GM21619 (cell line): ENCODE measurements at regions not wholly inside any gene's neighbourhood (a gene's known extent, or its start where the extent isn't known, plus 50 kb on each side); places are given as distances from the start of the nearest gene placed in this dataset.
"Not testable (repeated sequence)": the region's sequence is repeated elsewhere in the genome, so short reads cannot be mapped to it uniquely, and the experiment has no call there.

Experiments
- ATAC-seq: cut with Tn5 transposase; IDR thresholded peaks from one replicate; pipeline ENCODE4 v1.9.1; 2021; ENCODE audit not compliant: unreplicated experiment

DNA sequence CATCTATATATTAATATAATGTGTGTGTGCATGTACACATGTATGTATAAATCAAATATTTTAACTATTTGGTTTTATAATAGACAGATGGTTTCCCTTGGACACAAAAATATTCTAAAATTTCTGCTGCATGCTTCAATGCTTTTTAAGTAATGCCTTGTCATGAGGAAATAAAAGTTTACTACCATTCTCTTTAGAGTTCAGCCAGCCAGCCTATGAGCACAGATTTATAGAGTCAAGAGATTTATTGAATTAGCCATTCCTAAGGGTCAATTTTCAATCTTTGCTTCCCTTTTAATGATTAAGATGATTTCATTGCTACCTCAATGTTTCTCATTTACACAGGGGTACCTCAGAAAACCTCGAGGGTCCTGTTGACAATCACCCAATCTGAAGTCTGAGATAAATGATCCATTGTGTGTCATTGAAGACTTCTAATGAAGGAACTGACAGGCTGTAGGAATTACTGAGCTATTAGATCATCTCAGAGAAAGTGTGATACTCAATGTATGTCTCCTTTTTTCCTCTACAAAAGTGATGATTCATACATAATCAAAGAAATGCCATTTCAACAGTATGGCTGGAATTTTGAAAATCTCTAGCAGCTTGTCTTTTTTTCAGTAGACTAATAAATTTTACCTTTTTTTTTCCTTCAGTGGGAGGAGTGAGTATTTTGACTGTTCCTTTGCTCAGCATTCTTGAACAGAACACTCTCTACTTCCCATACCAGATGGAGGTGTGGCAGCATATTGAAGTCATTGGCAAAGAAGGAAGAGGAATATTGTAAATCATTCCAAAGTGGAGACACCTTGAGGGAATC, 222.6 kb upstream of the PCDH18 start:
- ATAC-seq = no peak

DNA sequence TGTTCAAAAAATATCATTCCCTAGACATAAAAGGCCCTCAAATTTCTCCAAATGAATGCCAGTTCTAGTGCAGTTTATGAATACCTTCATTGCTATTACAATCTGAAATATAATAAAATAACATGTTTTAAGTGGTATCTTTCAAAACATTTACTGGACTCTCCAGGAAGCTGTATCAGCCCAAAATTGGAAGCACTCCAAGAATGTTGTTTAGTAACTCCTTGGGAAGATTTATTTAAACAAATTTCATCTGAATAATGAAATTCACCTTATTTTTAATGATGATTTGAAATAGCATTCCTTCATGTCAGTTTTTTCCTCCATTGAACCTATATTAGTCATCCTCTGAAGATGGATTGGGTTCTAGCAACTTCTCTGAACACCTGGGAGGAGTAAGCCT, 217.2 kb upstream of the PCDH18 start:
- ATAC-seq = no peak

DNA sequence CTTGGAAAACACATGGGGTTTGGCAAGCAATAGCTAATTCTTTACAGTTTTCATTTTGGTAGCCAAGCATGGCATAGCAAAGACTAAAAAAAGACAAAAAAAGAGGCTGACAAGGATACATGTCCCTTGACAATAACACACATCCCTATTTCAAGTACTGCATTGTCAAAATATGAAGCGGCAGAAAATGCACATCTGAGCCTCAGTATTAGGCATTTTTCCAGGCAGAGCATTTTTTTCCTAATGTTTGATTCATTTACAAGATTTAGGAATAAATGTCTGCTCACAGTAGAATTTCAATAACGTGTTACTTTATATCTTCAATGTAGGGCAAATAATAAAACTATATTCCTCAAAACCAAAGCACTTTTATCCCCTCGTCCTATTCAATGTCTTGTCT, 216.3 kb upstream of the PCDH18 start:
- no peak for ATAC-seq

DNA sequence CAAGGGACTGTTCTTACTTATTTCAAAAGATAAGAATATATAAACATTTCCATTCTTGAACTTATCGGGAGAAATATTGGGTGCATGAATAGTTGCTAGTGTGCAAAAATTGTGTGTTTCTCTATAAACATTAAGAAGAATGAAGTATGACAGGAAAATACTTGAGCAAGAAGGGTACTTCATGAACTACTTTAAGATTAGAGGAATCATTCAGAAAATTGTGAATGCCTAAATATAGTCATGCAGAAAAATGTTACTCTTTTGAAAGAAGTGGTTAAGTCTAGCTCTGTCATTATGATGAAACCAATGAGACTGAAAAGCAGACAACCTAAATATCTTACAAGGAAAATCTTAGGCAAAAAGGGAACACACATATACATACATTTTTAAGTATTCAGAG, 207.8 kb upstream of the PCDH18 start:
- no peak for ATAC-seq

DNA sequence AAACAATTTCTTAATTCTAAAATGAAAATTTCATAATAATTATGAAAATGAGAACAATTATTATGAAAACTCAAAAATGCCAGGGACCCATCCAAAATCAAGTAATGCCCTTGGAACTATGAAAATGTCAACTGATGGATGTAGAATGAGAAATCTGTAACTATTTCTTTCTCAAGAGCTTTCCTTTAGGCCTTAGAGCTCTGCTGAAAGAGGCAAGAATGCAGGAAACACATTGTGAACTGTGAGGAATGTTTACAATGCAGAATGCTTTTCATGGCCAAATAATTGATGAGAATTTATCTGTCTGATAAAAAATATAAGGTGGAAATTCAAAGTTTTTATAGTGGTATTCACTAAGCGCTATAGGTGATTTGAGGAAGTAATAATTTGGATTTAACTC, 207.1 kb upstream of the PCDH18 start:
- no peak for ATAC-seq

DNA sequence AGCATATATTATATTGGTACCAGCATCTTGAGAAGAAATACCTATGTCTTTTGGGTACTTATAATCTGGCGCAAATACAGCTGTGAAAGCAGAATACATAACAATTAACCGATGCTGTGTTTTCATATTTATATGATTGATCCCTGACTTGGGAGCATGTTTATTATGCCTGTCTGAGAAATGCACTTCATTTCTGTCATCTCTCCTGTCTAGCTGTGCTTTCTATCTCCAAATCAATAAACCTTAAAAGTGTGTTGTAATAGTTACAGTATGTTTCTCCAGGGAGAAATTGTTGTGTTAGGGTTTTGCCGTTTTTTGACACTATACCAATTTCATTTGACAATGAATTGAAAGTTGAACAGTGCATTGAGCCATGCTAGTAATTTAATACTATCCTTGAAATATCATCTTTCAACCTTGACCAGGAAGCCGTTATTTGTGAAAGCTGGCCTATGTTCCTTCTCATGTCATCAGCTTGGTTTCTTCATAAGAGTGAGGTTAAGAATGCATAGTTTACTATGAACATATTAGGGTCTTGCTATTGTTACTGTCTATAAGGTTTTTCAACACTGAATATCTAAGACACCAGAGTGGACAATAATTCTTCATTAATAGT, 206.2 kb upstream of the PCDH18 start:
- ATAC-seq = no peak

DNA sequence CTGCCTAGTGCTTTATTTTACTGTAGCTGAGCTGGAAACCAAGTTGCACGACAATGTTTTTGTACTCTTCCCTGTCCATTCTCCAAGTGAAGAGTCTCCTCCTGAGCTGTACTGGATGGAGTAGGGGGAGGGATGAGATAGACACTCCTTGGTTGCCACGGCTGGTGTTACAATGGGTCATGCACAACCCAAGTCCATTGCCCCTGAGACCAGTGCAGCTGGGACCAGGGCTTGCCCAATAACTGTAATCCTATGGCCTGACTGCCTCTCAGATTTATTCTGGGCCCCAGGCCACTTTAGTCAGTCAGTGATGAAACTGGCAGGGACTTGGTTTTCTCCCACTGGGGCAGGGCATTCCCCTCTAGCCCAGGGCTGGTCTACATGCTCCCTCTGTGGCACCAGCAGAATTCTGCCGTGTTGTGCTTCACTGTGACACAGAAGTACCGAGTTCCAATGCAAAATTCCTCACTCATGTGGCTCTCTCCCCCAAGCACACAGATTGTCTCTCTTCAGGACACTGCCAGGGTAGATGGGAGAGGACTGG, 203.3 kb upstream of the PCDH18 start:
- no peak for ATAC-seq

DNA sequence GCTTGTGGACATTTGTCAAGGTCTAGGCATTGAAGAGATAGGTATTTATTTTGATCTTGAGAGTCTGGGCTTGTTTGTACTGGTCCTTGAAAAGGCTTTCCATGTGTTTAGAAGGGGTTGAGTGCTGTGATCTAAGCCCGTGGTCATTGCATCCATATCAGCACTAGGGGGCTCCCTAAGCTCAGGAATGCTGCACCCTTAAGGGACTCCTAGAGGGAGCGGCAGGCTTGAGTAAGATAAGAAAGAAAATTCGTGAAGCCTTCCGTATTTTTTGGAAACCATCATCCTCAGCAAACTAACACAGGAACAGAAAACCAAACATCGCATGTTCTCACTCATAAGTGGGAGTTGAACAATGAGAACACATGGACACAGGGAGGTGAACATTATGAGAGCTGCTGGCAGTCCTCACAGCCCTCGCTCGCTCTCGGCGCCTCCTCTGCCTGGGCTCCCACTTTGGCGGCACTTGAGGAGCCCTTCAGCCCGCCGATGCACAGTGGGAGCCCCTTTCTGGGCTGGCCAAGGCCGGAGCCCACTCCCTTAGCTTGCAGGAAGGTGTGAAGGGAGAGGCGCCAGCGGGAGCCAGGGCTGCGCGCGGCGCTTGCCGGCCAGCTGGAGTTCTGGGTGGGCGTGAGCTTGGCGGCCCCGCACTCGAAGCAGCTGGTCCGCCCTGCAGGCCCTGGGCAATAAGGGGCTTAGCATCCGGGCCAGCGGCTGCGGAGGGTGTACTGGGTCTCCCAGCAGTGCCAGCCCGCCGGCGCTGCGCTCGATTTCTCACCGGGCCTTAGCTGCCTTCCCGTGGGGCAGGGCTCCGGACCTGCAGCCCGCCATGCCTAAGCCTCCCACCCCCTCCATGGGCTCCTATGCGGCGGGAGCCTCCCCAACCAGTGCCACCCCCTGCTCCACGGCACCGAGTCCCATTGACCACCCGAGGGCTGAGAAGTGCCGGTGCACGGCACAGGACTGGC, 201.2 kb upstream of the PCDH18 start:
- not testable (repeated sequence) for ATAC-seq

DNA sequence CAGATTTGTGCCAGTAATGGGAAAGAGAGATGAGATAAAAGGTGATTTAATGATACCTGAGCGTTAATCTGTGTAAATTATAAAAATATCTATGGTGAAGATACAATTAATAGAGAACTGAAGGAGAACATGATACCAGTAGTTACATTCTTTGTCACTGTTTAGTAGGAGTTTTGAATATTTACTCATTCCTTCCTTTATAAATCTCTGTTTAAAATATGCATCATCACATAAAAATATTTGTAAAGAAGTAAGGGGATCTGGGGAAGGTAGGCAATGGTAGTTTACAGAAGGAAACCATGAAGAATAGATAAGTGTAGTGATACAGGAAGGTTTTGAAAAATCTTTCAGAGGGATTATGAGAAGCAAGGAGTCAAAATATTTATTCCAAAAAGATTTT, 190.6 kb upstream of the PCDH18 start:
- no peak for ATAC-seq

DNA sequence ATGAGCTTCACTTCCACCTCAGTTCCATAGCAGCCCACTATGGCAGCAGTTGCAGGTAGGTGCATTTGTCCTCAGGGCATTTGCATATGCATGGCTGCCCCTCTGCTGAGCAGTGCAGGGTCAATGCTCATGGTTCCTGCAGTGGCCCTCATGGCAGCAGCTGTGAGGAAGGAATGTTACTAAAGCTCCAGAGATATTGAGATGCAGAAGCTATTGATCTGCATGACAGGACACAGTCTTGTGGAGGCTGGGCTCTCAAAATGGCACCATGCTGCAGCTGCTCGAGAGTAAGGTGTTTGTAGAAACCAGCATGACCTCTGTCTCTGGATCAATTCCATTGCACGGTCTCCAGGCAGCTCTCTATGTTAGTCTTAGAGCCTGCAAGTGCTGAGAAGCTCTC, 179.2 kb upstream of the PCDH18 start:
- no peak for ATAC-seq

DNA sequence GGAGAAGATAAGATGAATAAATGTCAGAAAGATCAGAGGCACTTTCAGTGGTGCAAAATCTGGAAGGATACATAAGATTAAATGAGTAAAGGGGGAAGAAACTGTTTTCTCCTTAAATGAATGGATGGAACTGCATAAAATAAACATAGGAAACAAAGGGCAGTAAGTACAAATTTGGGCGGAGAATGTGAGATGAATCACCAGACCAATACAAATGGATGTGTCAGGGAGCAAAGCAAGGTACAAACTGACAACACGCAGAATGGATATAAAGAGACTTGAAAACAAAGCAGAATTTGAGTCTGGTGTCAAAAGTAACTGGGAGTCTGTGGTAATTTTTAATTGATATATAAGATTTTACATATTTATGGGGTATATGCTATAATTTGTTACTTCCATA, 175.3 kb upstream of the PCDH18 start:
- ATAC-seq = no peak

DNA sequence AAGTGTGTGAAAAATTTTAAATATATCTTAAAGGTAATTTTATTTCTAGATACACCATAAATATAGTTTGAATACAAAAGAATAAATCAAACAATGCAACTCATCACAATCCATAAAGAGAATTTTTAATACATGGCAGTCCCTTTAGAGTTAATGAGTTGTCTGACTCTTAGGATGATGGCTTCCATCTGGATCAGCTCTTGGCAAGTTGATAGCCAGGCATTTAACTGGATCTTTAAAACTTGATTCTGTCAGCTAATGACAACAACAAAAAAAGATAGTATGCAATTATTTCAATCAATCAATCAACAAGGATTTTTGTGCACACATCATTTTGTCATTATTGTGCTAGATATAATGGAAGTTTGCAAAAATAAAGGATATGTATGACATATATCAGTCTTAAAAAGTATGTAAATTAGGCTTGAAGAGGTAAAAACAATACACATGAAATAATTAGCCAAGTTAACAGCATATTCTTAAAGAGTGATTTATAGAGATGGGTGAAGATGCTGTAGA, 174.9 kb upstream of the PCDH18 start:
- no peak for ATAC-seq

DNA sequence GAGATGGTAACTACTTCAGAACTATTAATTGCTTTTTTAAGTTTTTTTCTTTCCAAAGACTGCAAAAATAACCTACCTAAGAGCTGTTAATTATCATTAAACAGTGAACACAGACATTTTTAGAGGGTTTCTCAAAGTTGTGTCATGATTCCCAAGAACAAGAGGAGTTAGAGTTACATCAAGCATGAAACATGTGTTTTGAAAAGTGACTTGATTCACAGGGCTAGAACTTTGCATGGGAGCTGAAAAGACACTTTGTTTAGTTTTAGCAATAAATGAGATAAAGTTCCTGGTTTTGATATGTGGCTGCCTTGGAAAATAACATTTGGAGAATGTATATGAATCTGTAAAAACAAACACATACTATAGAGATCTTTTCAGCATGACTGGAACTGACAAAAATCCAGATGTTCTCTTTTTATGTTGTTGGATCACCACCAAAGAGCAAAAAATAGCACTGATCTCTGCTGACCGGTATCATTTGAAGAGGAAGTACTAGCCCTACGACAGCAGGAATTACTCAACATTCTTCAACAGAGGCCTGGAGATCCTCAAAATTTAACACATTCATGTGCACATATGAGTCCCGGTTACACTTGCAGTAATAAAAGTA, 173.0 kb upstream of the PCDH18 start:
- no peak for ATAC-seq

DNA sequence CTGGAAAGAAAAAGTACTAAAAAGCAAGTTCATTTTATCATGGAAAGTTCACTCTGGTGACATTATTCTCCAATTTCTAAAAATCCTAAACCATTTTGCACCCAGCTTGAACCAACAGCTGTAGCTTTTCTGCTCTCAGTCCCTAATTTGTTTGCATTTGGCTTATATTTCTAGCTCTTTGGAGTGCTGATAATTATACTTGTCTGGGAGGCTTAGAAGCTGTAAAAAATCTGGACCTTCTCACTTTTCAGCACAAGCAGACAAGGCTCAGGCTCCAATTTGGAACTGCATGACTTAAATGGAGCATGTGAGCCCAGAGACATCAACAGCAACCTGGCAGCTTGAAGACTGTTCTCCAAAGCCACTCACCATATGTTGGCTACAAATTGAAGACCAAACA, 170.9 kb upstream of the PCDH18 start:
- ATAC-seq = no peak

DNA sequence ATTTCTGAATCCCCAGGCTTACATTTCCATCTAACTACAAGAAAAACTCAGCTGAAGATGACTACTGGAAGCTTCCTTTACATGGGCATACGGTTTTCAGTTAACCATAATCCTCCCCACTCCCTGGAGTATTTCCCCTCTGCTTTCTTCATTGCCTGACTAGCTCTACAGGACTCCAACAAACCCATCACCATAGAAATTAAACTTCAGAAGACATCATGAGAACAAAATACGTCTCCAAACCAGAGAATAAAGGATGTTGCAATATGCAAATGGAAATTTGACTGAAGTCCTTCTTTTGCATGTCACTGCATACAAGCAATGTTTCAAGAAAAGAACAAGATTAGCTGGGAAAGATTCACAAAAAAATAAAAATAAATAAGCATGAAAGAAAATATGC, 170.2 kb upstream of the PCDH18 start:
- no peak for ATAC-seq

DNA sequence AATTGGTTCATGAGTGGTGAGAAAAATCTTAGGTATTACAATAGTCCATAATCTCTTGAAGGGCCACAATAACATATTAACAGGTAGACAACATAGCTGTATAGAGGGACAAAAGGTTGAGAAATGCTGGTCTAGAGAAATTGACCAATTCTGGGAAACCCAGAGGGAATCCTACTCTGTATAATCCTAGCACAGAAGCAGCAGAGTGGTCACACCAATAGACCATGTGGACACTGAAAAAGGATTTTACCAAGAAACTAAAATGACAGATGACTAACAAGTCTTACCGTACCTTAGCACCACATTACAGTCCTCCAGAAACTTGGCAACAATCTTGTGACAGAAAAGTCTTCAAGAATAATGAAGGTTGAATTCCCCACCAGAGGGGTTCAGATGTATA, 169.1 kb upstream of the PCDH18 start:
- ATAC-seq = no peak

DNA sequence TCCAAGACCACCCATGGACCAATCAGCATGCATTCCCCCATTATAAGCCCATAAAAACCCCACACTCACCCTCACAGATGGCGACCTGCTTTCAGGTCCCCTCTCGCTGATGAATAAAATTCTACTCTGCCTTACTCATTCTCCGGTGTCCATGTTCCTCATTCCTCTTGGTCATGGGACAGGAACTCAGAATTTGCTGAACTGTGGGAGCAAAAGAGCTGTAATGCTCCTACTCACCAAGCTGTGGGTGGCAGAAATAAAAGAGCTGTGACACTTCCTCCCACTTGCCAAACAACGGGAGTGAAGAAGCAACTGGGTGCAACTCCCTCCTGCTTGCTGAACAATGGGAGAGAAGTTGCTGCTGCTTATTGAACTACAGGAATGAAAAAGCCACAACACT, 168.5 kb upstream of the PCDH18 start:
- no peak for ATAC-seq

DNA sequence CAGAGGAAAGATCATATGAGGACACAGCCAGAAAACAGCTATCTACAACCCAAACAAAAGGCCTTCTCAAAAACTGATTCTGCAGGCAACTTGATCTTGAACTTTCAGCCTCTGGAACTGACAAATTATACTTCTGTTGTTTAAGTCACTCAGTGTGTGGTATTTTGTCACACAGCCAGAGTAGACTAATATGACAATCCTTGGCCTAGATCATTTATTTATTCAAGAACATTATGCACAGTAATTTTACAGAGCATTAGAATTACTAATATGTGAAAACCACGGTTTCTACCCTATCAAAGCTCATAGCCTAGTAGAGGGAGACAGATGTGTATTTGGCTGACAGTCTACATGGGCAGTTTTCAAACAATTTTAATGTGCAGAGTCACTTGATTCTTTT, 167.8 kb upstream of the PCDH18 start:
- ATAC-seq = no peak

DNA sequence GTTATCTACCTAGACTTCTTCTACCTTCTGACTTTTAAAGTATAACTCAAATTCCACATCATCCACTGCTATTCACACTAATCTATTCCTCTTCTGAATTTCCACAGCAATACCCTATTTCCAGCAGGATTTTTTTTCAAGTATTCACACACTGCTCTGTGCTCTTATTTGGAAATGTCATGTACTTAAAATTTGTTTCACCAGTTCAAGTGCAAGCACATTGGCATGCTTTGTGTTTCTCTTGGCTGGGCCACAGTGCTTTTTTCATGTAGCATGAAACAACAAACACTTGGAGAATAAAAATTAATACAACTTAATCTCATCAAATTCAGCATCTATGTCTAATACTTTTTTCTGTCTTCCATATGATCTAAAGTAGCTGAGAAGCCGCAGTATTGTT, 161.8 kb upstream of the PCDH18 start:
- ATAC-seq = no peak

DNA sequence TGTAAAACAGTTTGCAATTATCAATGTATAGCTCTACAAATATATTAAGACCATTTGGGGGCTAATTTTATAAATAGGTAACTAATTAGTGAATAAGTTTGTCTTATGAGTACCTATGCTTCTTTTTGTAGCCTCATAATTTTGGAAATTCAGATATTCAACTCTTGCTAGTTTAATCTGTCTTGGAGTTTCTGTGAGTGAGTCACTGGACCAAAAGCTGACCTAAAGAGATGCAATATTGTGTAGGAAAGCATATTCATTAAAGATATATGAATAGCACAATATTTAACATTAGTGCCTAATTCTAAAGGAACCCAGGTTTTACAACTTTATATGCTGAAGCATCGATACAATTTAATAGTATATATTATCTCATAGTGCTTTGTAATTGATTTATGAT, 161.3 kb upstream of the PCDH18 start:
- ATAC-seq = no peak

DNA sequence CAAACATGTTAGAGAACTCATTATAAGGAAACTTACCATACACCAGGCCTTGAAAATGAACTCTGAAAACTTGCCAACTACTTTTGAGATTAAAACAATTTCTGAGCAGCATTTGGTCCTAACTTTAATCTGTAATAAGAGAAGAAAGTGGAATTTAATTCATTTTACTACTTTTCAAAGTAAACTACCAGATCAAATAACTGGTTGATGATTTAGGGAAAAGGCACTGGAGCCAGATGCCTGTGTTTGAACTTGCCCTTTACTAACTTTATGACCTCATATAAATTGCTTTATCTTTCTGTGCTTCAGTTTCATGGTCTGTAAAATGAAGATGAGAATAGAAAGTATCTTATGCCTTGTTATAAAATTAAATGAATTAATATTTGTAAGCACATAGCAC, 159.9 kb upstream of the PCDH18 start:
- no peak for ATAC-seq
